ENCODE measurements at regions not wholly inside any gene's neighbourhood (a gene's known extent, or its start where the extent isn't known, plus 50 kb on each side); places are given as distances from the start of the nearest gene placed in this dataset.

GRCh38 chr20:11776687-11777086 is 141.0 kb upstream of the BTBD3 start:
- Mint-ChIP-seq H3K36me3 (ENCODE audit: low read depth) (no peaks in the 10 kb centered on the region), H3K4me3 (no peak overlapping the region), H3K4me1 (ENCODE audit: low read depth) (no peaks in the 10 kb centered on the region), H3K9me3 (peaks cover 9% of the 10 kb centered on the region), H3K27ac (no peak overlapping the region), H3K27me3 (ENCODE audit: low read depth) (peaks cover 5% of the 10 kb centered on the region)
- CTCF ChIA-PET = interaction anchor here (0.5 kb wide), 1 partner anchor 35 kb away, joined by 3 read pairs; no protein-coding TSS in a partner anchor
- intact Hi-C loops (cut with micrococcal nuclease) = no loop called here
- no peak for DNase-seq

GRCh38 chr20:11777387-11778205 is 140.1 kb upstream of the BTBD3 start:
- peaks cover 5% of the 10 kb centered on the region for H3K27me3 Mint-ChIP-seq (ENCODE audit: low read depth)
- H3K4me1 Mint-ChIP-seq (ENCODE audit: low read depth) = no peaks in the 10 kb centered on the region
- DNase-seq = no peak
- no peaks in the 10 kb centered on the region for H3K36me3 Mint-ChIP-seq (ENCODE audit: low read depth)
- intact Hi-C loops (cut with micrococcal nuclease) = no loop called here
- CTCF ChIA-PET = no interaction called here
- H3K4me3 Mint-ChIP-seq = no peak overlapping the region
- peaks cover 4% of the 10 kb centered on the region for H3K9me3 Mint-ChIP-seq
- H3K27ac Mint-ChIP-seq = no peak overlapping the region

GRCh38 chr20:11778206-11778570 is 139.5 kb upstream of the BTBD3 start:
- H3K27ac Mint-ChIP-seq = no peak overlapping the region
- no peaks in the 10 kb centered on the region for H3K36me3 Mint-ChIP-seq (ENCODE audit: low read depth)
- intact Hi-C loops (cut with micrococcal nuclease) = no loop called here
- H3K4me3 Mint-ChIP-seq = no peak overlapping the region
- no peak for DNase-seq
- H3K4me1 Mint-ChIP-seq (ENCODE audit: low read depth) = no peaks in the 10 kb centered on the region
- CTCF ChIA-PET = no interaction called here
- no peaks in the 10 kb centered on the region for H3K9me3 Mint-ChIP-seq
- peaks cover 5% of the 10 kb centered on the region for H3K27me3 Mint-ChIP-seq (ENCODE audit: low read depth)

- H3K27ac Mint-ChIP-seq = no peak overlapping the region
- CTCF ChIA-PET = no interaction called here
- no peaks in the 10 kb centered on the region for H3K9me3 Mint-ChIP-seq
- H3K36me3 Mint-ChIP-seq (ENCODE audit: low read depth) = no peaks in the 10 kb centered on the region
- intact Hi-C loops (cut with micrococcal nuclease) = no loop called here
- H3K4me3 Mint-ChIP-seq = no peak overlapping the region
- peaks cover 5% of the 10 kb centered on the region for H3K27me3 Mint-ChIP-seq (ENCODE audit: low read depth)
- H3K4me1 Mint-ChIP-seq (ENCODE audit: low read depth) = no peaks in the 10 kb centered on the region
- no peak for DNase-seq
These were observed 136.8 kb upstream of the BTBD3 start for GRCh38 chr20:11780765-11781369.

- Mint-ChIP-seq H3K9me3 (no peaks in the 10 kb centered on the region), H3K4me1 (ENCODE audit: low read depth) (no peaks in the 10 kb centered on the region), H3K4me3 (no peak overlapping the region), H3K27me3 (ENCODE audit: low read depth) (peaks cover 5% of the 10 kb centered on the region), H3K27ac (no peak overlapping the region), H3K36me3 (ENCODE audit: low read depth) (no peaks in the 10 kb centered on the region)
- intact Hi-C loops (cut with micrococcal nuclease) = no loop called here
- CTCF ChIA-PET = interaction anchor here (0.6 kb wide), 1 partner anchor 377 kb away, joined by 3 read pairs; no protein-coding TSS in a partner anchor
- DNase-seq = no peak
These were observed 134.4 kb upstream of the BTBD3 start for GRCh38 chr20:11783102-11783850.

- no peak overlapping the region for H3K4me3 Mint-ChIP-seq
- H3K27ac Mint-ChIP-seq = no peak overlapping the region
- no peaks in the 10 kb centered on the region for H3K9me3 Mint-ChIP-seq
- no peaks in the 10 kb centered on the region for H3K36me3 Mint-ChIP-seq (ENCODE audit: low read depth)
- H3K4me1 Mint-ChIP-seq (ENCODE audit: low read depth) = no peaks in the 10 kb centered on the region
- no peak for DNase-seq
- H3K27me3 Mint-ChIP-seq (ENCODE audit: low read depth) = peaks cover 2% of the 10 kb centered on the region
- CTCF ChIA-PET = no interaction called here
- intact Hi-C loops (cut with micrococcal nuclease) = no loop called here
These were observed 131.7 kb upstream of the BTBD3 start for GRCh38 chr20:11785885-11786507.

- no peaks in the 10 kb centered on the region for H3K36me3 Mint-ChIP-seq (ENCODE audit: low read depth)
- no peaks in the 10 kb centered on the region for H3K9me3 Mint-ChIP-seq
- H3K4me3 Mint-ChIP-seq = no peak overlapping the region
- H3K27me3 Mint-ChIP-seq (ENCODE audit: low read depth) = no peaks in the 10 kb centered on the region
- H3K4me1 Mint-ChIP-seq (ENCODE audit: low read depth) = no peaks in the 10 kb centered on the region
- intact Hi-C loops (cut with micrococcal nuclease) = no loop called here
- CTCF ChIA-PET = no interaction called here
- no peak for DNase-seq
- H3K27ac Mint-ChIP-seq = no peak overlapping the region
These were observed 127.6 kb upstream of the BTBD3 start for GRCh38 chr20:11790046-11790445.

GRCh38 chr20:11791316-11791715 is 126.4 kb upstream of the BTBD3 start:
- Mint-ChIP-seq H3K9me3 (no peaks in the 10 kb centered on the region), H3K4me3 (no peak overlapping the region), H3K4me1 (ENCODE audit: low read depth) (no peaks in the 10 kb centered on the region), H3K27me3 (ENCODE audit: low read depth) (peaks cover 2% of the 10 kb centered on the region), H3K36me3 (ENCODE audit: low read depth) (no peaks in the 10 kb centered on the region), H3K27ac (no peak overlapping the region)
- CTCF ChIA-PET = no interaction called here
- intact Hi-C loops (cut with micrococcal nuclease) = no loop called here
- DNase-seq = no peak

GRCh38 chr20:11791835-11792567 is 125.7 kb upstream of the BTBD3 start:
- Mint-ChIP-seq H3K27me3 (ENCODE audit: low read depth) (peaks cover 2% of the 10 kb centered on the region), H3K36me3 (ENCODE audit: low read depth) (no peaks in the 10 kb centered on the region), H3K27ac (no peak overlapping the region), H3K9me3 (no peaks in the 10 kb centered on the region), H3K4me1 (ENCODE audit: low read depth) (no peaks in the 10 kb centered on the region), H3K4me3 (no peak overlapping the region)
- intact Hi-C loops (cut with micrococcal nuclease) = no loop called here
- DNase-seq = no peak
- CTCF ChIA-PET = no interaction called here

GRCh38 chr20:11792568-11792953 is 125.1 kb upstream of the BTBD3 start:
- intact Hi-C loops (cut with micrococcal nuclease) = no loop called here
- H3K4me1 Mint-ChIP-seq (ENCODE audit: low read depth) = no peaks in the 10 kb centered on the region
- no peaks in the 10 kb centered on the region for H3K9me3 Mint-ChIP-seq
- peaks cover 2% of the 10 kb centered on the region for H3K27me3 Mint-ChIP-seq (ENCODE audit: low read depth)
- H3K36me3 Mint-ChIP-seq (ENCODE audit: low read depth) = no peaks in the 10 kb centered on the region
- H3K4me3 Mint-ChIP-seq = no peak overlapping the region
- DNase-seq = no peak
- no peak overlapping the region for H3K27ac Mint-ChIP-seq
- CTCF ChIA-PET = no interaction called here

- intact Hi-C loops (cut with micrococcal nuclease) = no loop called here
- H3K9me3 Mint-ChIP-seq = no peaks in the 10 kb centered on the region
- peaks cover 2% of the 10 kb centered on the region for H3K27me3 Mint-ChIP-seq (ENCODE audit: low read depth)
- DNase-seq = no peak
- H3K27ac Mint-ChIP-seq = no peak overlapping the region
- CTCF ChIA-PET = no interaction called here
- no peak overlapping the region for H3K4me3 Mint-ChIP-seq
- H3K36me3 Mint-ChIP-seq (ENCODE audit: low read depth) = no peaks in the 10 kb centered on the region
- H3K4me1 Mint-ChIP-seq (ENCODE audit: low read depth) = no peaks in the 10 kb centered on the region
These were observed 123.2 kb upstream of the BTBD3 start for GRCh38 chr20:11794525-11794924.

GRCh38 chr20:11795071-11795615 is 122.5 kb upstream of the BTBD3 start:
- Mint-ChIP-seq H3K36me3 (ENCODE audit: low read depth) (no peaks in the 10 kb centered on the region), H3K4me3 (no peak overlapping the region), H3K4me1 (ENCODE audit: low read depth) (no peaks in the 10 kb centered on the region), H3K9me3 (no peaks in the 10 kb centered on the region), H3K27me3 (ENCODE audit: low read depth) (peaks cover 2% of the 10 kb centered on the region), H3K27ac (no peak overlapping the region)
- intact Hi-C loops (cut with micrococcal nuclease) = no loop called here
- CTCF ChIA-PET = interaction anchor here (0.5 kb wide), 1 partner anchor 922 kb away, joined by 3 read pairs; no protein-coding TSS in a partner anchor
- no peak for DNase-seq

Measured in activated naive CD4-positive, alpha-beta T cell treated with anti-CD3 and anti-CD28 coated beads for 36 hours (primary cell).